ENCODE measurements at regions not wholly inside any gene's neighbourhood (a gene's known extent, or its start where the extent isn't known, plus 50 kb on each side); places are given as distances from the start of the nearest gene placed in this dataset.
"Not testable (repeated sequence)": the region's sequence is repeated elsewhere in the genome, so short reads cannot be mapped to it uniquely, and the experiment has no call there.

GRCh38 chrX:66833426-66833825 lies 194.5 kb upstream of the EDA2R start:
- H3K4me2 ChIP-seq (replicated peaks; ENCODE audit: extremely low read depth, low read length, poor library complexity, severe bottlenecking), result no peak overlapping the region
- no peaks in the 10 kb centered on the region for H3K4me1 ChIP-seq (ENCODE audit: control insufficient read depth in 1 of 2, insufficient read depth in 2 of 2, low read length in 2 of 2)
- no peak for DNase-seq
- H3K9me3 ChIP-seq (replicated peaks in 1 of 2; ENCODE audit: control insufficient read depth in 1 of 2, insufficient read depth in 1 of 2, low read length in 2 of 2), result peaks cover 25 to 30% of the 10 kb centered on the region in 2 donors
- H3K36me3 ChIP-seq (replicated peaks in 1 of 2; ENCODE audit: control insufficient read depth in 1 of 2, insufficient read depth in 2 of 2, low read length in 2 of 2), result no peaks in the 10 kb centered on the region
- H3K79me2 ChIP-seq (ENCODE audit: insufficient read depth, low read length), result no peaks in the 10 kb centered on the region
- no peak overlapping the region for H3K27ac Mint-ChIP-seq
- no CpG with 5 or more reads among the region's 1 CpG for WGBS (ENCODE audit: insufficient coverage)
- H3K36me3 Mint-ChIP-seq, result no peaks in the 10 kb centered on the region
- H4K20me1 ChIP-seq (ENCODE audit: insufficient read depth, low read length), result no peaks in the 10 kb centered on the region
- no peak overlapping the region for H3K27ac ChIP-seq (ENCODE audit: low read depth in 1 of 2, low read length in 2 of 2)
- H3K4me3 ChIP-seq (replicated peaks in 1 of 3; ENCODE audit: low read depth in 2 of 3, low read length in 3 of 3), result no peak overlapping the region
- H3K27me3 ChIP-seq (ENCODE audit: control insufficient read depth in 2 of 2, insufficient read depth in 2 of 2, low read length in 2 of 2), result no peaks in the 10 kb centered on the region
- peaks cover 2 to 21% (median 10%) of the 10 kb centered on the region in 7 donors for H3K9me3 Mint-ChIP-seq
- intact Hi-C loops (cut with micrococcal nuclease), result no loop called here
- no peak overlapping the region for H2AFZ ChIP-seq (ENCODE audit: insufficient read depth, low read depth, low read length, poor library complexity, severe bottlenecking)
- no peak overlapping the region for H3K9ac ChIP-seq (ENCODE audit: insufficient read depth, low read length, poor library complexity, severe bottlenecking)
- H3K4me1 Mint-ChIP-seq, result no peaks in the 10 kb centered on the region
- H3K4me3 Mint-ChIP-seq, result no peak overlapping the region
- no peak for TF ChIP-seq CTCF (IDR thresholded peaks at IDR 0.05)
- H3K27me3 Mint-ChIP-seq (ENCODE audit: low read depth in 3 of 3), result peaks cover 0 to 2% (median 0%) of the 10 kb centered on the region in 3 donors

GRCh38 chrX:66815227-66815626 lies 176.3 kb upstream of the EDA2R start:
- H3K4me3 ChIP-seq (replicated peaks in 1 of 3; ENCODE audit: low read depth in 2 of 3, low read length in 3 of 3), result no peak overlapping the region
- Mint-ChIP-seq H3K27me3 (ENCODE audit: low read depth in 3 of 3) (no peaks in the 10 kb centered on the region), H3K36me3 (no peaks in the 10 kb centered on the region), H3K9me3 (peaks cover 1 to 16% (median 5%) of the 10 kb centered on the region in 7 donors), H3K27ac (no peak overlapping the region), H3K4me1 (no peaks in the 10 kb centered on the region), H3K4me3 (no peak overlapping the region)
- no peak for DNase-seq
- WGBS (ENCODE audit: insufficient coverage), result no CpG with 5 or more reads among the region's 1 CpG
- peaks cover 0 to 12% of the 10 kb centered on the region in 2 donors for H3K9me3 ChIP-seq (replicated peaks in 1 of 2; ENCODE audit: control insufficient read depth in 1 of 2, insufficient read depth in 1 of 2, low read length in 2 of 2)
- H3K79me2 ChIP-seq (ENCODE audit: insufficient read depth, low read length), result no peaks in the 10 kb centered on the region
- H2AFZ ChIP-seq (ENCODE audit: insufficient read depth, low read depth, low read length, poor library complexity, severe bottlenecking), result no peak overlapping the region
- no peak overlapping the region for H3K27ac ChIP-seq (ENCODE audit: low read depth in 1 of 2, low read length in 2 of 2)
- H3K4me1 ChIP-seq (ENCODE audit: control insufficient read depth in 1 of 2, insufficient read depth in 2 of 2, low read length in 2 of 2), result no peaks in the 10 kb centered on the region
- no peaks in the 10 kb centered on the region for H3K36me3 ChIP-seq (replicated peaks in 1 of 2; ENCODE audit: control insufficient read depth in 1 of 2, insufficient read depth in 2 of 2, low read length in 2 of 2)
- intact Hi-C loops (cut with micrococcal nuclease), result no loop called here
- TF ChIP-seq CTCF (IDR thresholded peaks at IDR 0.05), result no peak
- no peak overlapping the region for H3K9ac ChIP-seq (ENCODE audit: insufficient read depth, low read length, poor library complexity, severe bottlenecking)
- H3K27me3 ChIP-seq (ENCODE audit: control insufficient read depth in 2 of 2, insufficient read depth in 2 of 2, low read length in 2 of 2), result no peaks in the 10 kb centered on the region
- no peaks in the 10 kb centered on the region for H4K20me1 ChIP-seq (ENCODE audit: insufficient read depth, low read length)
- no peak overlapping the region for H3K4me2 ChIP-seq (replicated peaks; ENCODE audit: extremely low read depth, low read length, poor library complexity, severe bottlenecking)

- H3K4me1 Mint-ChIP-seq, result not testable (repeated sequence)
These were observed 155.6 kb upstream of the EDA2R start for GRCh38 chrX:66794514-66794913.

More at GRCh38 chrX:66794514-66794913, 155.6 kb upstream of the EDA2R start:
- intact Hi-C loops (cut with micrococcal nuclease); H4K20me1 ChIP-seq (ENCODE audit: insufficient read depth, low read length); H3K4me1 ChIP-seq (ENCODE audit: control insufficient read depth in 1 of 2, insufficient read depth in 2 of 2, low read length in 2 of 2); H3K36me3 ChIP-seq (replicated peaks in 1 of 2; ENCODE audit: control insufficient read depth in 1 of 2, insufficient read depth in 2 of 2, low read length in 2 of 2); H3K4me3 Mint-ChIP-seq; H3K4me3 ChIP-seq (replicated peaks in 1 of 3; ENCODE audit: low read depth in 2 of 3, low read length in 3 of 3); H3K9ac ChIP-seq (ENCODE audit: insufficient read depth, low read length, poor library complexity, severe bottlenecking); H3K79me2 ChIP-seq (ENCODE audit: insufficient read depth, low read length); H3K27ac ChIP-seq (ENCODE audit: low read depth in 1 of 2, low read length in 2 of 2); H3K36me3 Mint-ChIP-seq; H2AFZ ChIP-seq (ENCODE audit: insufficient read depth, low read depth, low read length, poor library complexity, severe bottlenecking); H3K27me3 ChIP-seq (ENCODE audit: control insufficient read depth in 2 of 2, insufficient read depth in 2 of 2, low read length in 2 of 2); H3K27ac Mint-ChIP-seq; DNase-seq; H3K27me3 Mint-ChIP-seq (ENCODE audit: low read depth in 3 of 3); H3K4me2 ChIP-seq (replicated peaks; ENCODE audit: extremely low read depth, low read length, poor library complexity, severe bottlenecking): not testable (repeated sequence)
- peaks cover 14 to 17% of the 10 kb centered on the region in 2 donors for H3K9me3 ChIP-seq (replicated peaks in 1 of 2; ENCODE audit: control insufficient read depth in 1 of 2, insufficient read depth in 1 of 2, low read length in 2 of 2)
- H3K9me3 Mint-ChIP-seq, result peaks cover 9 to 32% (median 21%) of the 10 kb centered on the region in 7 donors
- WGBS (ENCODE audit: insufficient coverage), result no CpG with 5 or more reads among the region's 5 CpGs

Measured in CD14-positive monocyte (primary cell).